ENCODE measurements at regions not wholly inside any gene's neighbourhood (a gene's known extent, or its start where the extent isn't known, plus 50 kb on each side); places are given as distances from the start of the nearest gene placed in this dataset.

DNA sequence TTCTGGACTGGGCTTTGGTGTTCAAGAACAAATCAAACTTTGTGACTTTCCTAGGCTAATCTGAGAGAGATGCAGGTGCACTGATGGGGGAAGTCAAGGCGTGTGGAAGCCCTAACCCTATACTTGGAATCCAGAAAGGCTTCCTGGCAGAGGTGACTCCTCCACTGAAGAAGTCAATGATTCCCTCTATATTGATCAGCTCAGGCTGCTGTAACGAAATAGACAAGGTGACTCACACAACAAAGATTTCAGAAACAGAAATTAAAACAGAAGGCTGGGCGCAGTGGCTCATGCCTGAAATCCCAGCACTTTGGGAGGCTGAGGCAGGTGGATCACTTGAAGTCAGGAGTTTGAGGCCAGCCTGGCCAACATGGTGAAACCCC lies 69.6 kb upstream of the GGTA1 start:
- no peak for DNase-seq

- DNase-seq = no peak
Observed at GRCh38 chr9:121572581-121572980, 72.9 kb upstream of the GGTA1 start.

- no peak for DNase-seq
Observed at GRCh38 chr9:121573717-121574485, 74.3 kb upstream of the GGTA1 start.

- DNase-seq = no peak
Observed at GRCh38 chr9:121574774-121575519, 75.3 kb upstream of the GGTA1 start.

DNA sequence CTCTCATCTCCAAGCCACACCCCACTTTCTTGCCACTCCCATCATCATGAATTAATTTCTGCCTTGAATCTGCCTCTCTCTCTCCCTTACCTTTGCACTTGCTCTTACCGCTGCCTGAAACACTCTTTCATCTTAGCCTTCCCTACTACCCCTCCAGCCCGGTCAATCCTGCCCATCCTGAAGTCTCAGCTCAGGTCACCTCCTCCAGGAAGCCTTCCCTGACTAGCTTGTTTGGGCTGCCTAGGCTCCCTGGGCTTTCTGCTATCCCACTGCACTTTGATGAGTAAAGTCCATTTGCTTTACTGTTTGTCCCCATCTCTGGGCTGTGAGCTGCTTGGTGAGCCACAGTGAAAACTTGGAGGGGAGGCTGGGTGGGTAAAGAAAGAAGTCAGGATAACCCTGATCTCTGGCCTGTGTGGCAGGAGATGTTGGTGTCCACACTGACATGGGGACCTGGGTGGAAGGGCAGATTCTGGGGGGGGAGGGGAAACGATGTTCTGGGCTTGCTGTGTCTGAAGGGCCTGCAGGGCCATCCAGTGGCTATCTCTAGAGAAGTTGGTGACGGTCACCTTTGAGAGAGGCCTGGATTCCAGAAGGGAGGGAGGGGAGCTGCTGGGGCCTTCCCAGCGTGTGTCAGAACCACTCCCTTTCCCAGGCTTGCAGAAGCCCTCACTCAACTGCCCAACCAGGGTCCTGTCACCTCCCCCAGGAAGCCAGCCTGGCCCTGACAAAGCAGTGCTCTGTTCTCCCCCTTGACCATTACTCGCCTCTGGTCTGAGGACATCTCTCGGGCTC lies 75.0 kb upstream of the DAB2IP start:
- no peak for DNase-seq

DNA sequence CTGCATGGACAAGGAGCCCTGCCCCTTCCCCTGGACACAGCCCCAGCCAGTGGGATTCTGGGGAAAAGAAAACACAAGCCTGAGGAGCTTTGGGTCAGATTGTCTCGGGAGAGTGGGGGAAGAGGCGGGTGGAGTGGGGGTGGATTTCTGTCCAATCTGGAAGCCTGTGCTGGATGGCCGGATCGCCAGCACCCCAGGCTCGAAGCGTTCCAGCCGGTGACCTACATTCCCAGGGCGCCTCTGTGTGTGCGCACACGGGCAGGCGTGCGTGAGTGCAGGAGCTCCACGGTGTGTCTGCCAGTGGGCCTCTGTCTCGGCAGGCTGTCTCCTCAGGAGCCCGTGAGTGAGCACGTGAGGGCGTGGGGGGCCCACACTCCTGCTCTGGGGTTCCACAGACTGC lies 74.3 kb upstream of the DAB2IP start:
- no peak for DNase-seq

DNA sequence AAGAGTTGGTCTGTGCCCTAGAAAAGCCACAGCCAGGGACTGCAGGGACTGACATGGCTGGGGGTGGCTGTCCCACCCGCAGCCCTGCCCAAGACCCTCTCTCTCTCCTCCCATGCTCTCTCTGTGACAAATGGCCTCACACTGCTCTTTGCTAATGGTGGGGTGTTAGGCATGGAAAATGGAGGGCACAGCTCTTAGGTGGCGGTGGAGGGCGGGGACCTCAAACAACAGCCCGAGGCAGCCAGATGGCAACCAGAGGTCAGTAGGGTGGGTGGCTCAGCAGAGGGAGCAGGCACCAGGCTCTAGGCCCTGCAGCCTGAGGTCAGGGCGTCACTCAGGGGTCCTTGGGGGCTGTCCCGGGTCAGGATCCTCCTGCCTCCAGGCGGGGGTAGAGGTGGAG lies 73.9 kb upstream of the DAB2IP start:
- DNase-seq = no peak

GRCh38 chr9:121581786-121582600 lies 69.4 kb upstream of the DAB2IP start:
- no peak for DNase-seq

GRCh38 chr9:121582641-121583040 lies 68.8 kb upstream of the DAB2IP start:
- no peak for DNase-seq

GRCh38 chr9:121584421-121584820 lies 67.0 kb upstream of the DAB2IP start:
- no peak for DNase-seq

DNA sequence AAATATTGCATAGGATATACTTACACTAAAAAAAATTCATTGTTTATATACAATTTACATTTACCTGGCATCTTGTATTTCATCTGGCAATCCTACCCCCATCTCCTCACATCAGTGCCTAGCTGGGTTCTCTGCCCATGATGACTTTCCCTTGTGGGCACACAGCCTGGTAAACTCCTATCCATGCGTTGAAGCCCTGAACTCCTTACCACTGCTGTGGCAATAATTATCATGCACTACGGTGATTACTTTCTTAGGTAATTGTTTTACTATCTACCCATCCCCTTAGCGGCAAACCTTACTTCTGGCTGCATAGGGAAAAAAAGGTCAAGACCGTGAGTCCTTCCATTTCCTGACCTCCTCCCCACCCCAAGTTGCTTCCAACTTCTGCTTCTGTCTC lies 63.6 kb upstream of the DAB2IP start:
- DNase-seq = no peak

DNA sequence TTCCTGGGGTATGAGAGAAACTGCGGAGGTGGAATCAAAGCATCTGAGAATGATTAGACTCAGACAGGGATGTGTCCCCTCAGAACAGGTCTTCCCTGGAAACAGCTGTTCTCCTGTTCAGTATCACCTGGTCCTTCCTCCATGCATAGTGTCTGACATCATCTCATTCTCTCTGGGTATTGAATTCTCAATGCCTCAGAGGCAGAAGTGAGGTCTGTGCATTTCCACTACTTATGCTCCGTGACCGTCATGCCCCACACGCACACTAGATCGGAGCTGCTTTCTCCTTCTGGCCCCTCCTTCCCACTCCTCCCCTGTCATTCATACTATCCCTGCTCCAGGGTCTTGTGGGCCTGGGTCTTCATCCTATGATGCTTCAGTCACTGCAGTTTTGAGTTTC lies 61.4 kb upstream of the DAB2IP start:
- no peak for DNase-seq

GRCh38 chr9:121592265-121592664 lies 59.2 kb upstream of the DAB2IP start:
- no peak for DNase-seq

DNA sequence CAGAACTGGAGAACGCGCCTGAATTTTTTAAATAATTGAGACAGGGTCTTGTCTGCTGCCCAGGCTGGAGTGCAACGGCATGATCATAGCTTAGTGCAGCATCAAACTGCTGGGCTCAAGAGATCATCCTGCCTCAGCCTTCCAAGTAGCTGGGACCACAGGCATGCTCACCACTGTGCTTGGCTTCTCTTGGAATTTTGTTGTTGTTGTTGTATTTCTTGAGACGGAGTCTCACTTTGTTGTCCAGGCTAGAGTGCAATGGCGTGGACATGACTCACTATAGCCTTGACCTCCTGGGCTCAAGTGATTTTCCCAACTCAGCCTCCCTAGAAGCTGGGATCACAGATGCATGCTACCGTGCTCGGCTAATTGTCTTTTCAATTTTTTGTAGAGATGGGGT lies 58.4 kb upstream of the DAB2IP start:
- no peak for DNase-seq

DNA sequence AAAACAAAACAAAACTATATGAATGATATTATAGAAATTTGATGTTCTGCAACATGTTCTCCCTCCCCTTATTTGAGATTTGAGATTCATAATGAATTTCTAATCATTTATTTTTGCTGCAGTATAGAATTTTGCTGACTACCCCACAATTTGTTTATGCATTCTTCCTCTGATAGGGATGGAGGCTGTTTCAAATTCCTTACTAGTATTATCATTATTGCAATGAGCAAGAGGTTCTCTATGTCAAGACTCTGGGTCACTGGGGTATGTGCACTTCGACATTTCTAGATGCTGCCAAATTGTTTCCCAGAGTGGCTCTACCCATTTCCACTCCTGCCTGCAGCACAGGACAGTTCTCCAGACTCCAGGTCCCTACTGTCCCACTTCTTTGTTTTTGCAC lies 54.9 kb upstream of the DAB2IP start:
- no peak for DNase-seq

GRCh38 chr9:121597698-121598166 lies 53.7 kb upstream of the DAB2IP start:
- DNase-seq = no peak

- DNase-seq = no peak
Observed at GRCh38 chr9:121598167-121598964, 53.1 kb upstream of the DAB2IP start.

DNA sequence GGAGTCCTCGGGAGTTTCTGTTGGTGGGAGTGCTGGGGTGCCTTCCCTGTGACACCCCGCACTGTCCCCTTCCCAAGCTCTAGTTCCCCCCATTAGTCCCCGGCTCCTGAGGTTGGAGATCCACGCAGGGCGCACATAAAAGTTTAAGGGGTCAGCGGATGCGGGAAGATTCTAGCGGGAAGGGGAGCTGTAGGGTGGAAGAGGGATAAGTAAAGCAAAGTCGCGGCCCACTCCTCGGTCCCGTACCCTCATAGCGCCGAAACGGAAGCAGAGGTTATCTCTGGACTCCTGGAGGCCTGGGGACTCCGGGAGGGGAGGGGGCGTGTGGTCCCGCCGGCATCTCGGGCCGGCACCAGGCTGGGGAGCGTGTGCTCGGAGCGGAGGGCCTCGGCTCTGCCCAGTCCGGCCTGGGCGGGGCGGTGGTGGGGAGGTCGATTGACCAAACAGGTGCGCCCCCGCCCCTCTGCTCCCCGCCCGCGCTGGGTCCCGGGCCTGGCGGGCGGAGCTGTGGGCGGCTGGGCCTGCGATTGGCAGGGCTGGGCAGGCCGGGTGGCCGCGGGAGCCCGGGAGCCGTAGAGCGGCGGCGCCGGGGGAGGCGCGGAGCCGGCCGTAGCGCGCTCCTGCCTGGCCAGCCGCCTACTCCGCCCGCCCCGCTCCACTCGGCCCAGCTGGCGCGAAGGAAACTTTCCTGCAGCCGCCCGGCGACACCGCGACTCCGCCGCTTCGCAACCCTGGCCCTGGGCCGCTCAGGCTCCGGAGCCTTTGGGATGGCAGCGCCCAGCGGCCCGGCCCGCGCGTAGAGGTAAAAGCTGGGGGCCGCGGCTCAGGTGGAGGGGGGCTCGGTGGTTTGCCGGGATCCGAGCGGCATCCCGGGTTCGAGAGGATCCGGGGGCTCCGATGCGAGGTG lies 52.2 kb upstream of the DAB2IP start:
- no peak for DNase-seq

DNA sequence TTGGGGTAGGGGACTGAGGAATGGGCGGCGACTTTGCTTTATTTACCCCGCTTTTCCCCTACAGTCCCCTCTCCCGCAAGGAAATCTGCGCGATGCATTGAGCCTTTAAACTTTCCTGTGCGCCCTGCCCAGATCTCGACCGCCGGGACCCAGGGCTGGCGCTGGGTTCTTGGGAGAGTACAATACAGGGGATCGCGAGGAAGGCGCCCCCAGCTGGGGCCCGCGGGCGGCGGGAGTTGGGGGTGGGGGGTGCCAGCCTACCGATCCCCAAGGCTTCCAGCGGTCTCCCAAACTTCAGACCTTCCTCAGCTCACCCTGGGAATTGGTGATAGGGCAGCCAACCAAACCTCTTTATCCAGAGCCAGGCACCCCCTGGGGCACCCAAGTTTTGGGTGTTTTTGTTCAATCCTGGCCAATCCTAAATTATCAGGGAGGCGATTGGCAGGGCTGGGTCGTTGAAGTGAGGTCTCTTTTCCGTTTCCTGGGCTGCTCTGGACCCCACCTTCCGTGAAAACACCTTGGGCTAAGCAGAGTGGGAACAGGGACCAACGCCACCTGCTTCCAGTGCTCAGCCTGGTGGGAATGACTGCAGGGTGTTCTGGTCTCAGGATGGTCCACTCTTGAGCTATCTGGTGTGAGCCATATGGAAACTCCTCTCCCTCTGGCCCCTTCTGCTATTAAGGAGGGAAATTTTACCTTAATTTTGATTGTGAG lies 51.4 kb upstream of the DAB2IP start:
- DNase-seq = no peak

DNA sequence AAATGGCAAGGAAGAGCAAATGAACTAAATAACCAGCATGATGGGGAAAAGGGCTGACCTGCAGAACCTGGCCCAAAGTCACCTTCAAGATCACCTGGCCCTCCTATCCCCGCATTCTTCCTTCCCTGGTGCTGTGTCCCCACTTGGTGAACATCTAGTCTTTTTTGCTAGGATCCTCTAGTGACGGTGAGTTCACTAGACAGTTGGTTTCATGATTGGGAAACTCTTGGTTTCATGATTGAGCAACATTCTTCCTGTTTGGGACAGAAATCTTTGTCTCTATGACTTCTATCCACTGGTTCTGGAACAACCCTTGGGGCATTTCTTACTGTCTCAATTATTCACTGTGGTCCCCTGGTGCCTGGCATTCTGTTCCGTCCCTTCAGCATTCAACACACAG lies 50.2 kb upstream of the DAB2IP start:
- DNase-seq = no peak

All from stimulated activated CD4-positive, alpha-beta T cell treated with anti-CD3 and anti-CD28 coated beads, Interleukin-4, amount 100 ng/mL, for 4 hours (primary cell).